ENCODE measurements at regions not wholly inside any gene's neighbourhood (a gene's known extent, or its start where the extent isn't known, plus 50 kb on each side); places are given as distances from the start of the nearest gene placed in this dataset.

GRCh38 chr10:14423111-14423744 is 92.5 kb upstream of the FRMD4A start:
- TF ChIP-seq POLR2A (IDR thresholded peaks at IDR 0.05) (no peak), CTCF (IDR thresholded peaks at IDR 0.05) (no peak)

All from esophagus squamous epithelium (tissue), 4 donors.